Esophagus mucosa (tissue), 1 donor: ENCODE measurements at regions not wholly inside any gene's neighbourhood (a gene's known extent, or its start where the extent isn't known, plus 50 kb on each side); places are given as distances from the start of the nearest gene placed in this dataset.
"Not testable (repeated sequence)": the region's sequence is repeated elsewhere in the genome, so short reads cannot be mapped to it uniquely, and the experiment has no call there.

ENCODE experiments used
- ATAC-seq: fragments of 200-7000 bp; cut with Tn5 transposase; one replicate; pipeline ENCODE4 v1.9.1; 2020
- donor health status: DM: yes; HTN: yes; CAD: no.

GRCh38 chr3:82595530-82595929, 834.1 kb upstream of the GBE1 start:
- ATAC-seq = no peak

GRCh38 chr3:82587174-82587573, 825.7 kb upstream of the GBE1 start:
- no peak for ATAC-seq

GRCh38 chr3:82586414-82586813, 825.0 kb upstream of the GBE1 start:
- ATAC-seq = peak; percentile 37

GRCh38 chr3:82586002-82586401, 824.6 kb upstream of the GBE1 start:
- not testable (repeated sequence) for ATAC-seq

GRCh38 chr3:82585591-82585990, 824.1 kb upstream of the GBE1 start:
- not testable (repeated sequence) for ATAC-seq

- ATAC-seq = not testable (repeated sequence)
Observed at GRCh38 chr3:82584861-82585260, 823.4 kb upstream of the GBE1 start.

GRCh38 chr3:82584415-82584814, 823.0 kb upstream of the GBE1 start:
- ATAC-seq = not testable (repeated sequence)

GRCh38 chr3:82581350-82581749, 819.9 kb upstream of the GBE1 start:
- no peak for ATAC-seq

GRCh38 chr3:82572721-82573120, 811.3 kb upstream of the GBE1 start:
- ATAC-seq = no peak

GRCh38 chr3:82568776-82569338, 807.4 kb upstream of the GBE1 start:
- ATAC-seq = no peak

- ATAC-seq = no peak
Observed at GRCh38 chr3:82567029-82567600, 805.7 kb upstream of the GBE1 start.

GRCh38 chr3:82562896-82563295, 801.5 kb upstream of the GBE1 start:
- ATAC-seq = no peak

- ATAC-seq = no peak
Observed at GRCh38 chr3:82561784-82562183, 800.3 kb upstream of the GBE1 start.

GRCh38 chr3:82558081-82558480, 796.6 kb upstream of the GBE1 start:
- no peak for ATAC-seq

GRCh38 chr3:82556113-82556512, 794.7 kb upstream of the GBE1 start:
- no peak for ATAC-seq

GRCh38 chr3:82542556-82542955, 781.1 kb upstream of the GBE1 start:
- not testable (repeated sequence) for ATAC-seq

- ATAC-seq = no peak
Observed at GRCh38 chr3:82521657-82522056, 760.2 kb upstream of the GBE1 start.

GRCh38 chr3:82520846-82521245, 759.4 kb upstream of the GBE1 start:
- ATAC-seq = no peak

GRCh38 chr3:82509951-82510603, 748.6 kb upstream of the GBE1 start:
- peak; percentile 95 for ATAC-seq

- peak; percentile 81 for ATAC-seq
Observed at GRCh38 chr3:82509106-82509842, 747.8 kb upstream of the GBE1 start.

- ATAC-seq = no peak
Observed at GRCh38 chr3:82506204-82506603, 744.8 kb upstream of the GBE1 start.

- ATAC-seq = no peak
Observed at GRCh38 chr3:82505079-82505756, 743.8 kb upstream of the GBE1 start.

- ATAC-seq = no peak
Observed at GRCh38 chr3:82498186-82498585, 736.7 kb upstream of the GBE1 start.
